ENCODE measurements at regions not wholly inside any gene's neighbourhood (a gene's known extent, or its start where the extent isn't known, plus 50 kb on each side); places are given as distances from the start of the nearest gene placed in this dataset.
"Not testable (repeated sequence)": the region's sequence is repeated elsewhere in the genome, so short reads cannot be mapped to it uniquely, and the experiment has no call there.

DNA sequence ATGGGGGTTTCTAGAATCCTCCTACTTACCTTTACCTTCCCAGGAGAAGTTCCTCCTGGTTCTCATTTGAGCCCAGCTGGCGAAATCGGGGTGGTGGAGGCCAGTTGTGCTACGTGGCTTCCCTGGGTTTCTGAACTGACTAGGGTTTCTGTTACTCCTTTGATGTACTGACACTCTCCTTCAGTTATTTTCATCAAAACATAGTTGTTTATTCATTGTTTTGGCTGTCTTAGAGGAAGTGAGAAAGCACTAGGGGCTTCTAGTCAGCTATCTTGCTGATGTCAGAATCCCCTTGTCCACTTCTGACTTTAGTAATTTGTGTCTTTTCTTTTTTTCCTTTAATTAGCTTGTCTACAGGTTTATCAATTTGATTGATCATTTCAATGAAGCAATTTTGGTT lies 332.2 kb upstream of the TANK start:
- H3K27me3 ChIP-seq = no peaks in the 10 kb centered on the region
- TF ChIP-seq POLR2A (IDR thresholded peaks at IDR 0.05) (no peak), EP300 (IDR thresholded peaks at IDR 0.05) (no peak)
- TF ChIP-seq, protein P1, sequence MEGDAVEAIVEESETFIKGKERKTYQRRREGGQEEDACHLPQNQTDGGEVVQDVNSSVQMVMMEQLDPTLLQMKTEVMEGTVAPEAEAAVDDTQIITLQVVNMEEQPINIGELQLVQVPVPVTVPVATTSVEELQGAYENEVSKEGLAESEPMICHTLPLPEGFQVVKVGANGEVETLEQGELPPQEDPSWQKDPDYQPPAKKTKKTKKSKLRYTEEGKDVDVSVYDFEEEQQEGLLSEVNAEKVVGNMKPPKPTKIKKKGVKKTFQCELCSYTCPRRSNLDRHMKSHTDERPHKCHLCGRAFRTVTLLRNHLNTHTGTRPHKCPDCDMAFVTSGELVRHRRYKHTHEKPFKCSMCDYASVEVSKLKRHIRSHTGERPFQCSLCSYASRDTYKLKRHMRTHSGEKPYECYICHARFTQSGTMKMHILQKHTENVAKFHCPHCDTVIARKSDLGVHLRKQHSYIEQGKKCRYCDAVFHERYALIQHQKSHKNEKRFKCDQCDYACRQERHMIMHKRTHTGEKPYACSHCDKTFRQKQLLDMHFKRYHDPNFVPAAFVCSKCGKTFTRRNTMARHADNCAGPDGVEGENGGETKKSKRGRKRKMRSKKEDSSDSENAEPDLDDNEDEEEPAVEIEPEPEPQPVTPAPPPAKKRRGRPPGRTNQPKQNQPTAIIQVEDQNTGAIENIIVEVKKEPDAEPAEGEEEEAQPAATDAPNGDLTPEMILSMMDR (IDR thresholded peaks at IDR 0.05) = no peak
- 77 to 79% methylated on average over 3 of the region's 3 CpGs for WGBS, 2 donors
- H3K9me3 ChIP-seq = peaks cover 0 to 43% (median 12%) of the 10 kb centered on the region in 4 donors
- H3K4me1 ChIP-seq = no peaks in the 10 kb centered on the region
- no peak overlapping the region for H3K4me3 ChIP-seq
- H3K27ac ChIP-seq = no peak overlapping the region
- no peaks in the 10 kb centered on the region for H3K36me3 ChIP-seq
- DNase-seq (ENCODE audit: low spot score in 2 of 2) = no peak

DNA sequence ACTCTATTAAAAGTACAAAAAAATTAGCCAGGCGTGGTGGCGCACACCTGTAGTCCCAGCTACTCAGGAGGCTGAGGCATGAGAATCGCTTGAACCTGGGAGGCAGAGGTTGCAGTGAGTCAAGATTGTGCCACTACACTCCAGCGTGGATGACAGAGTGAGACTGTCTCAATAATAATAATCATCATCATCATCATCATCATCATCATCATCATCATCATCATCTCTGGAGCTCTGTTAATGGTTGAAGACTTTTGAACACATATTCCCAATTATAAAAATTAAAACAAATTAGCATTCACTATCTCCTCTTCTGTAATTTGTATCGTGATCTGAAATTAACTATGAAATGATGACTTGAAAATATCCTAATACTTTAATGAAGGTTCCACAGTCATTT lies 327.8 kb upstream of the TANK start:
- not testable (repeated sequence) for H3K27ac ChIP-seq; H3K9me3 ChIP-seq; H3K4me1 ChIP-seq; H3K4me3 ChIP-seq; H3K27me3 ChIP-seq; DNase-seq (ENCODE audit: low spot score in 2 of 2); H3K36me3 ChIP-seq
- WGBS, 2 donors = 96 to 97% methylated on average over 5 of the region's 5 CpGs

- 49 to 65% methylated on average over 2 of the region's 2 CpGs for WGBS, 2 donors
- H3K27me3 ChIP-seq = no peaks in the 10 kb centered on the region
- no peak for DNase-seq (ENCODE audit: low spot score in 2 of 2)
- no peaks in the 10 kb centered on the region for H3K9me3 ChIP-seq
- no peak overlapping the region for H3K27ac ChIP-seq
- no peaks in the 10 kb centered on the region for H3K36me3 ChIP-seq
- no peak for TF ChIP-seq POLR2A (IDR thresholded peaks at IDR 0.05)
- TF ChIP-seq, protein P1 (IDR thresholded peaks at IDR 0.05) = no peak
- no peak for TF ChIP-seq EP300 (IDR thresholded peaks at IDR 0.05)
- no peaks in the 10 kb centered on the region for H3K4me1 ChIP-seq
- H3K4me3 ChIP-seq = no peak overlapping the region
Measured at GRCh38 chr2:160835166-160835565, 325.1 kb upstream of the TANK start.

DNA sequence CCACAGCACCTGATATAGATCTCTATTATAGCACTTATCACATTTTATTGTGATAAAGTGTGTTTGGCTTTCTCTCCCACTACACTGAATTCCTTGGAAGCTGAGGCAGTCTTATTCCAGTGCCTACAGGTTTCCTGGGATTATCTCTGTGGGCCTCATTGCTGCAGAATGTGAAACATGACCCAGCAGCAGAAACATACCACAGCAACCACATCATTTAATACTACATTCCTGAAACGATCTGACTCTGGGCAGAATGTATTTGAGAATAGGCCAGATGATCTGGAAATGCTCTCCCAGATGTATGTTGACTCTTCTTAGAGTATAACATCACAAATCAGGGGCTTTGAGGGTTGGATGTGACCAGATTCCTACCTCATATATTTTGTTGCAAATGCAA lies 323.5 kb upstream of the TANK start:
- Histone ChIP-seq H3K27me3 (no peaks in the 10 kb centered on the region), H3K36me3 (no peaks in the 10 kb centered on the region), H3K27ac (no peak overlapping the region), H3K4me1 (no peaks in the 10 kb centered on the region), H3K9me3 (peaks cover 0 to 3% (median 0%) of the 10 kb centered on the region in 4 donors), H3K4me3 (no peak overlapping the region)
- 18 to 21% methylated on average over 1 of the region's 1 CpG for whole genome bisulfite sequencing, 2 donors
- TF ChIP-seq, protein P1 (IDR thresholded peaks at IDR 0.05) = no peak
- TF ChIP-seq EP300 (IDR thresholded peaks at IDR 0.05) = no peak
- TF ChIP-seq POLR2A (IDR thresholded peaks at IDR 0.05) = no peak
- no peak for DNase-seq (ENCODE audit: low spot score in 2 of 2)

DNA sequence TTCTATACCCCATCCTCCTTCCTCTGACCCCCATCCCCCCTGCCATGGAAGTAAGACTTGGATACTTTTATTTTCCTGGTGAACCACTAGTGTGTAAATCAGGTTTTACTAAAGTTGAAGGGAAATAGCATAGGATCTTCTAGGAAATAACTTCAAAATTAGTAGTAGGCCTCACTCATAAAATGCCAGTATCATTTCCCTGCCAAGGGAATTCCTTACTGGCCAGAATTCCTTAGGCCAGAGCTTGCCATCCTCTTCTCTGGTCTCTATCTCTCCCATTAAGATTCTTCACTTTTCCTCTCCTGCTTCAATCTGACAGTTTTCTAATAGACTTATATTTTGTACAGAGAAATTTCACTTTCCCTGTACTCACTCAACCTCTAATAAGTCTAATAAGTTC lies 322.8 kb upstream of the TANK start:
- no peaks in the 10 kb centered on the region for H3K36me3 ChIP-seq
- no peaks in the 10 kb centered on the region for H3K27me3 ChIP-seq
- no peak for DNase-seq (ENCODE audit: low spot score in 2 of 2)
- H3K9me3 ChIP-seq = peaks cover 0 to 3% (median 0%) of the 10 kb centered on the region in 4 donors
- TF ChIP-seq, protein P1 (IDR thresholded peaks at IDR 0.05) = no peak
- TF ChIP-seq EP300 (IDR thresholded peaks at IDR 0.05) (no peak), POLR2A (IDR thresholded peaks at IDR 0.05) (no peak)
- H3K27ac ChIP-seq = no peak overlapping the region
- no peak overlapping the region for H3K4me3 ChIP-seq
- H3K4me1 ChIP-seq = no peaks in the 10 kb centered on the region

DNA sequence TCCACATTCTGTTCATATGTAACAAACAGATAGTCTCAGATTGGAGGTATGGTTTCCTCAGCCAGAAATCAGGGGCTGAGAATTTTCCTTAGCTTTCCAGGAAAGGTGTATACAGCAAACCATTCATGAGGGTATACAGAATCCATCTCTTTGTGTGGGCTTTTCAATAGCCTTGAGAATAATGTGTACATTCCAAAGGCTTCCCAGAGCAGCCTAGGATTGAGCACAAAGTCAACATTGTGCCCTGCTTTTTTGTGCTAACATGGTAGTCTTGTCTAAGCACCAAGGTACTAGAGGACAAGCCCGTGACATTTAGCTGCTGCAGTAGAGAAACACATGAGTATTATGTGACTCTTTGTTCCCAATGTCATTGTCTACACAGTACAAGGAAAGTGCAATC lies 322.1 kb upstream of the TANK start:
- TF ChIP-seq POLR2A (IDR thresholded peaks at IDR 0.05) = no peak
- no peak for TF ChIP-seq EP300 (IDR thresholded peaks at IDR 0.05)
- TF ChIP-seq, protein P1 (IDR thresholded peaks at IDR 0.05) = no peak
- H3K9me3 ChIP-seq = peaks cover 0 to 10% (median 0%) of the 10 kb centered on the region in 4 donors
- DNase-seq (ENCODE audit: low spot score in 2 of 2) = no peak
- H3K4me3 ChIP-seq = no peak overlapping the region
- no peaks in the 10 kb centered on the region for H3K36me3 ChIP-seq
- no peaks in the 10 kb centered on the region for H3K4me1 ChIP-seq
- 46 to 72% methylated on average over 1 of the region's 1 CpG for WGBS, 2 donors
- H3K27ac ChIP-seq = no peak overlapping the region
- H3K27me3 ChIP-seq = no peaks in the 10 kb centered on the region

Measured in tibial nerve (tissue), 4 donors.